ENCODE measurements at regions not wholly inside any gene's neighbourhood (a gene's known extent, or its start where the extent isn't known, plus 50 kb on each side); places are given as distances from the start of the nearest gene placed in this dataset.

DNA sequence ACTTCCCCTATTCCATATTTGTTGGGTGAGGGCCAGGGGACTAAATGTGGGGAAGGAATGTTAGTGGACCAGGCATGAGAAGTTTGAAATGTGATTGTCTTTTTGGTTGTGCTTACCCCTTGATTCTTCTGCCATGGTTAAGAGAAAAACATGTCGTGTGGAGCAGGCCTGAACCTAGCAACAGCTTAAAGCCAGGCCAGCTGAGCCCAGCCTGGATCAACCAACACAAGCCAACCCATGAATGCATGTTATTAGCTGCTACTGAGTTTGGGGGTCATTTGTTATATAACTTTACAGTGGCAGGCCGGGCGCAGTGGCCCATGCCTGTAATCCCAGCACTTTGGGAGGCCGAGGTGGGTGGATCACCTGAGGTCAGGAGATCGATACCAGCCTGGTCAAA, 52.4 kb upstream of the TRIO start:
- in situ Hi-C loops (cut with HindIII; ENCODE audit: low pct_unique_long_range_greater_than_20kb, low sequenced_read_pairs) = no loop called here
- DNase-seq (ENCODE audit: low read depth, low spot score) = no peak

DNA sequence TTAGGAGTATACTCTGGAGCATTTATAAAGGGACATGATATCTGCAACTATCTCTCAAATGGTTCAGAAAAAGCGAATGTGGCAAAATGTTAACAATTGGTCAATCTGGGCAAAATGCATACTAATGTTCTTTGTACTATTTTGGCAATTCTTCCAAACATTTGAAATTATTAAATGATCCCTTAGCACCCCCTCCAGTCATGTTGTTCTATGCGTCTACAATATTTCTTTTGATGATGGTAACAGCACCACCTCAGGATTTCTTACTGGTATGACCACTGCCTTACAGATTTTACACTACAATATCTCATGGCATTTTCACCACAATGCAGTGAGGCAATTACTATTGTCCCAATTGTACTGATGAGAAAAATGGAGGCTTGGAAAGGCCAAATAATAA, 52.9 kb upstream of the TRIO start:
- in situ Hi-C loops (cut with HindIII; ENCODE audit: low pct_unique_long_range_greater_than_20kb, low sequenced_read_pairs) = no loop called here
- no peak for DNase-seq (ENCODE audit: low read depth, low spot score)

DNA sequence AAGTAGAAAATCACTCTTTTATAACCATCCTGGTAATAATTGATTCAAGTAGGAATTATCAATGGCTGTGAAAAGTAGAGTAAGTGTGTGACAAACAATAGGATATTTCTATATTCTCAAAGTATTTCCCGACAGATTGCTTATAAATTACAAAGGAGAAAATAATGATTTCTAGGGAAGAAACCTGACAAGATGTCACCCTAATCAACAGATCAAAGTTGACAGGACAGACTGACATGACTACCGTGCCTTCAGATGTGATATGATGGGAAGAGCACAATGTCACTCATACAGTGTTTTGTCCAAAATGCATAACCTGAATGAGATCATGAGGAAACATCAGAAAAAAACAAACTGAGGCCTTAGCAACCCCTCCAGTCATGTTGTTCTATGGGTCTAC, 53.9 kb upstream of the TRIO start:
- in situ Hi-C loops (cut with HindIII; ENCODE audit: low pct_unique_long_range_greater_than_20kb, low sequenced_read_pairs) = no loop called here
- no peak for DNase-seq (ENCODE audit: low read depth, low spot score)

DNA sequence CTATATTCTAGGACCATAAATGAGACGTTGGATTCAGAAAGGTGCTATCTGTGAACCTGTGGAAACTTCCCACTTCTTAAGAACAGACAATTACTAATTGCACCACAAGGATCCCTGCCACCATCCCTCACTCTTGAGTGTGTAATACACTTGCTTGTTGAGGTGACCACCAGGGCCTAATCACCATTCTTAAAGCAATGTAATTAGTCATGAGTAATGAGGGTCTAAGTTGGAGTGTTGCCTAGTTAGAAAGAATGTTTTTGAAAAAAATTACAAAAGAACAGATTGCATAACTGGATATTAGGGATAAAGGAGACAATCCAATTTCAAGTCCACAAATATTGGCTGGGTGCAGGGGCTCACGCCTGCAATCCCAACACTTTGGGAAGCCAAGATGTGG, 56.9 kb upstream of the TRIO start:
- in situ Hi-C loops (cut with HindIII; ENCODE audit: low pct_unique_long_range_greater_than_20kb, low sequenced_read_pairs) = no loop called here
- DNase-seq (ENCODE audit: low read depth, low spot score) = no peak

DNA sequence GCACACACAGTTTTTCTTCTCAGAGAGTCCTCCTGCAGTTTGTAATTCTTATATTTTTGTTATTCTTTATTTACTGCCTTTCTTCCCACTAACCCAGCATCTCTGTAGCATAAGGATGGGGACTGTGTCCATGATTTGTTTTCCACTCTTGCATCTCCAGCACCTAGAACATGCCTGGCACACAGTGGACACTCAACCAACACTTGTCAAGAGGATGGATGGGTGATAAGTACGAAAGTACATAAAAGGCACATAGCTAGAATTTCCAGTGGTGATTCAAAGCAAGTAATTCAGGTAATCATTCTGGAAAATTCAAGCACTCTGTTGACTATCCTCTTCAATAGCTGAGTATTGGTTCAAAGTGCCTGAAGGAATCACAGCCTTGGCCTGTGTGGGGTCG, 60.2 kb upstream of the TRIO start:
- in situ Hi-C loops (cut with HindIII; ENCODE audit: low pct_unique_long_range_greater_than_20kb, low sequenced_read_pairs) = no loop called here

DNA sequence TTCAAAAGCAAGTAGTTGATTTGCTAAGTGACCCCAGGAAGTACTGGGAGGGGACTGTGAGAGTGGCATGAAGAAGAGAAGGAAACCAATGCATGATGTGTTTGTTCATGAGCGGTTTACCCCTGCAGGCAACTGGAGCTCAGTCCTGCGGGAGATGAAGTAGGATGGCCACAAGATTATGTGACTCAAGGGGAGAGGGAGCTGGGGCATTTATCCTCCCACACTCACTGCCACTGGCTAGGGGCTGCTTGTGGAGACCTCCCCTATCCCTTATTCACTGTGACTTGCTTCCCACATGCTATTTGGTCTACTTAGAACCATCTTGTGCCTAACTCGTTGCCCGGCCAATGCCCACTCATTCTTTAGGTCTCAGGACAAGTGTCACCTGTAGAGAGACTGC, 60.6 kb upstream of the TRIO start:
- in situ Hi-C loops (cut with HindIII; ENCODE audit: low pct_unique_long_range_greater_than_20kb, low sequenced_read_pairs) = no loop called here
- DNase-seq (ENCODE audit: low read depth, low spot score) = no peak

More for the DNA sequence above, 60.2 kb upstream of the TRIO start:
- no peak for DNase-seq (ENCODE audit: low read depth, low spot score)

DNA sequence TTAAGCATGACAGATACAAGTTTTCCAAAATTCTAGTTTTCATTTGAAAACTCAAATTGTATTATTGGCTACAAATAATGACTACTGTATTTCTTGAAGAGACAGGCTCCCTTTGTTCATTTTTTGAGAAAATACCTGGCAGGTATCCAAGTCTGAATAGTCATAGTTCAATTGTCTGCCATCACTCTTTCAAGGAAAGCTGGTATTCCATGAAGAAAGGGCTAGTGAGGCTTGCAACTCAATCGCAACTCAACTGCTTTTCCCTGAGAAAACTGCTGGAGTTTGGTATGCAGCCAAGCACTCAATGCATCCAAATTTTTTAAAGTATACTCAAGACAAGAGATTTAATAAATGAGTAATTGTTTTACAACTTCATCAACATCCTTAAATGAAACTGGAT, 61.4 kb upstream of the TRIO start:
- peak; percentile 45 for DNase-seq (ENCODE audit: low read depth, low spot score)
- in situ Hi-C loops (cut with HindIII; ENCODE audit: low pct_unique_long_range_greater_than_20kb, low sequenced_read_pairs) = no loop called here

DNA sequence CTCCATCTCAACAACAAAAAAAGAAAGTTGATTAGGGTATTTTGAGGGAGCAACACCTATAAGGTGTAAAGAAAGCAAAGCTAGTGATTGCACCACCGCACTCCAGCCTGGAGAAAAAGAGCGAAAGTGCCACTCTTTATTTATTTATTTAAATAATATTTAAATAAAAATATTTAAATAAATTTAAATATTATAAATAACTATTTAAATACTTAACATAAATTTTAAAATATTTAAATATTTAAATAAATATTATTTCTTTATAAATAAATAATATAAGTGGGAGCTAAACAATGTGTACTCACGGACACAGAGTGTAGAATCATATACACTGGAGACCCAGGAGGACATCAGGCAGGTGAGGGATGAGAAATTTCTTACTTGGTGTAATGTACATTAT, 64.4 kb upstream of the TRIO start:
- no peak for DNase-seq (ENCODE audit: low read depth, low spot score)
- in situ Hi-C loops (cut with HindIII; ENCODE audit: low pct_unique_long_range_greater_than_20kb, low sequenced_read_pairs) = no loop called here

DNA sequence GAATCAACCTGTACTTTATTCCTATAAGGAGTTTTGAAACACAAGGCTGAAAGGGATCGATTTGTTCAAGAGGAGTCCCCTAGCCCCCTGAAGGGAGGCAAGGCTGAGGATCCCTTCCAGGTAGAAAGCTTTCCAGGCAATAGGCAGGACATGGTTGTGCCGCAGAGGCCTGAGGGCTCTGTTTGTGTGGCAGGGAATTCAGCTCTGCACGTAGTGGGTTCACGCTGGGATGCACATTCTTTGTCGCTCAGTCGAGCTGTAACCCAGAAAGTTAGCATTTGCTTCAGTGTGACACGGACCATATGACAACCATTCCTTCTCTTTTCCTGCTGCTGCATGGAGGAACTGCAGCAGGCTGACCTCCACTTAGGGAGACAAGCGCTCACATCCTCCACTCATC, 65.6 kb upstream of the TRIO start:
- in situ Hi-C loops (cut with HindIII; ENCODE audit: low pct_unique_long_range_greater_than_20kb, low sequenced_read_pairs) = no loop called here

DNA sequence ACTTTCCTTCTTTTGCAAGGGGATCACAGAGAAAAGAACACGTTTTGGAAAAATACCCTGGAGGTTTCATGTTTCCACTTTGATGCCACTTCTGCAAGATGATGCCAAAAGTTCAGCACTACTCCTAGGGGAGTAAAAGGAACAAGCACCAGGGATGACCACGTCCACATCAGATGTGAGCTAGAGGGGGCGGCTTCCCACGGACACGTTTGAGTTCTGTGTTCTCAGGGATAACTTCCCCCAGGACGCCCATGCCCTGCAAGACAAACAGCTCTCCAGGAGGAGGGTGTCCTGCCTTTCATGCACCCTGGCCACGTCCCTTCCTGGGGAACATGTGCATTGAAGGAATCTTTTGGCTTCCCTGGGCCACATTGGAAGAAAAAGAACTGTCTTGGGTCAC, 66.6 kb upstream of the TRIO start:
- no peak for DNase-seq (ENCODE audit: low read depth, low spot score)
- in situ Hi-C loops (cut with HindIII; ENCODE audit: low pct_unique_long_range_greater_than_20kb, low sequenced_read_pairs) = no loop called here

More for the DNA sequence above, 65.6 kb upstream of the TRIO start:
- no peak for DNase-seq (ENCODE audit: low read depth, low spot score)

DNA sequence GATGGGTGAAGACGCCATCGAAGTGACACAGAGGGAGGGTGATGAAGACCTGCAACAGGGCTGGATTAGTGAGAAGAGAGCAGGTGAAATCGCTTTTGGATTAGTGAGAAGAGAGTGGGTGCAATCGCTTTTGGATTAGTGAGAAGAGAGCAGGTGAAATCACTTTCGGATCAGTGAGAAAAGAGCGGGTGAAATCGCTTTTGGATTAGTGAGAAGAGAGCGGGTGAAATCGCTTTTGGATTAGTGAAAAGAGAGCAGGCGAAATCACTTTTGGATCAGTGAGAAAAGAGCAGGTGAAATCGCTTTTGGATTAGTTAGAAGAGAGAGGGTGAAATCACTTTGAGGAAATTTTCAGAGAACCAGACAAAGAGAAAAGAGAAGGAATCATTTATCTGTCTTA, 67.2 kb upstream of the TRIO start:
- no peak for DNase-seq (ENCODE audit: low read depth, low spot score)
- in situ Hi-C loops (cut with HindIII; ENCODE audit: low pct_unique_long_range_greater_than_20kb, low sequenced_read_pairs) = no loop called here

DNA sequence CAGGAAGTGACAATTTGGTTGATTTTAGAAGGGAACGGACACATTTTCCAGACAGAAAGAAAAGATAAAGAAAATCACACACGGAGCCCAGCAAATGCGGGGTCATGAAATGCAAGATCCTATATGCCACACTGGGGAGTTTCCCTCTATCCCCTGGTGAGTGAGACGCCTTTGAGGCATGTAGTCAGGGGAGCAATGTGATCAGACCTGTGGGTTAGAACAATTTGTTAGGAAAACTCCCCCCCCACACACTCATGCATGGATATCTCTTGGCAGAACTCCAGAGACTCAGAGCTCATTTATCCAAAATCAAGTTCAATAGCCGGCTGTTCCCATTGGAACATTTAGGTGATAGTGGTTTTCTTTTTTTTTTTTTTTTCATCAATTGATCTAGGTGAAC, 71.7 kb upstream of the TRIO start:
- DNase-seq (ENCODE audit: low read depth, low spot score) = no peak
- in situ Hi-C loops (cut with HindIII; ENCODE audit: low pct_unique_long_range_greater_than_20kb, low sequenced_read_pairs) = no loop called here

DNA sequence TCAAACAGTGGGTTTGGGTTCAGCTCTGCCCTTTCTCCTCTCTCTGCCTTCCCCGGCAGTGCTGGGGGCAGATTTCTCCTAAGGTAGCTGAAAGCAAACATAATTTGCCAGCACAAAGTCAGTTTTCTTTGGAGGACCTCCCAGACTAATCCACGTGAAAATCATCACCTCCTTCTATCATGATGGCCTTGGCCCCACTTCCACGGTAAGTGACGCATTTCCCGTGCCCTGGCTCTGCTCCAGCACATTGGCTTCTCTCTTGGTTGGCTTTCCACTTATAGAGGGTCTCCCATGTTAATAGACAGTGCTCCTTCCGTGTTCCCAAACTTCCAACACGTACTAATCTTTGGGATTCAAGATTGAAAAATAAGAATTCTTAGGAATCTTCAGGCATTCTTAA, 74.1 kb upstream of the TRIO start:
- DNase-seq (ENCODE audit: low read depth, low spot score) = no peak
- in situ Hi-C loops (cut with HindIII; ENCODE audit: low pct_unique_long_range_greater_than_20kb, low sequenced_read_pairs) = no loop called here

DNA sequence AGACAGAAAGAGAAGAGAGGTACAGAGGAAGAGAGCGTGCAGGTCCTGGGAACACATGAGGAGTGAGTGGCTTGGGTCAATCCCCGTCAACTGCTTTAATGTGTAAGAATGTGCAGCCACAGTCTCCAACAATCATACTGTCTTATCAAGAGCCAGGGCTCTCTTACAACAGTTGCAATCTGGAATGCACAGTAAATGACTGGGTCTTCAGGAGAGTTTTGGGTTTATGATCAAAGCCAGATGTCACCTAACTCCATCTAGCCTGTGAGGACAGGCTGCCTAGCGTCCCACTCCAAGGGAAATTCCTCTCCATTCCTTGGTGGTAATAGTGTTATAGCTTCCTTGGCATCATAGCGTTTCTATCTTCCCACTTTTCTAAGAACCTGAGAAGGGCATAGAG, 75.0 kb upstream of the TRIO start:
- in situ Hi-C loops (cut with HindIII; ENCODE audit: low pct_unique_long_range_greater_than_20kb, low sequenced_read_pairs) = no loop called here
- DNase-seq (ENCODE audit: low read depth, low spot score) = no peak

DNA sequence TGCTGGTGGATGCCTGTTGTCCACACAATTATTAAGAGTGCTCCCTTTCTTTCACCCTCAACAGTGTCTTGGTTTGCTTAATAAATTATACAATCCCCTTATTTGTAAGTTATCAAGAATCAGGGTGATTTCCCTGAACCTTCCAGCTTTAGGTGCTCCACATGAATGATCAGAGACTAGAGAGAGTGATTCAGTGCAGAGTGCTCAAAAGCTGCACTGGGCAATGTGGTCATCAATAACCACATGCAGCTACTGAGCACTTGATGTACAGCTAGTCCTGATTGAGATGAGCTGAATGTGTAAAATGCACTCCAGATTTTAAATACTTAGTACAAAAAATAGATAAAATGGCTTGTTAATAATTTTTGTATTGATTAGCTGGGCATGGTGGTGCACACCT, 76.8 kb upstream of the TRIO start:
- DNase-seq (ENCODE audit: low read depth, low spot score) = no peak
- in situ Hi-C loops (cut with HindIII; ENCODE audit: low pct_unique_long_range_greater_than_20kb, low sequenced_read_pairs) = no loop called here

DNA sequence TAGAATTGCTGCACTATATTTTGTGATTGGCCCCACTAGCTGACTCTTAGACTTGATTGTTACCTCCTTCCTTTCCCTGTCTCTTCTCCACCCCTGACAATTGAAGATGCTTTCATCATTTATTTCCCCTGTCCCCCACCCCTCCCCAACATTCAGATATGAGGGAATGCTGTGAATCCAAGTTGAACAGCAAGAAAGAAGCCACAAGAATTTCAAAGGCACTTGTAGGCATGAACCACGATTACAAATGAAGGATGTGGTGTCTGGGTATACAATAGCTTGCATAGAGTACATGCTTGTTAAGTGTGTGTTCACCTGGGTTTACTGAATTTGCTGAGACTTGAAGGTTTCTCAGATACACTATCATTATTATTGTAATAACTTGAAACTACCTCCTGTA, 78.3 kb upstream of the TRIO start:
- in situ Hi-C loops (cut with HindIII; ENCODE audit: low pct_unique_long_range_greater_than_20kb, low sequenced_read_pairs) = no loop called here
- no peak for DNase-seq (ENCODE audit: low read depth, low spot score)

DNA sequence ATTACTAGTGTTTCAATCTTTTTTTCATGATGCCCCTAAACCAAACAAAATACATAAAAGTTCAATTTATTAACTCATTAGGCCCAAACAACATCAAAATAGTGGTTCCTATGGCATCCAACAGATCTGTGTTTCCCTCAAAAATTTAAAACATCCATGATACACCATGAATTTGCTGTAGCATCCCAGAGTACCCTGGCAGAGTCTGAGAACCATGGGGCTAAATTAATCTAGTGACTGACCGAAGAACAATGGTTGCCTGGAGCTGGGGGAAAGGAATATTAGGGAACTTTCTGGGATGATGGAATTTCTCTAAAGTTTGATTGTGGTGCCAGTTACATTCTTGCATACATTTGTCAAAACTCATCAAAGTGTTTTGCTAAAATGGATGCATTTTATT, 79.5 kb upstream of the TRIO start:
- DNase-seq (ENCODE audit: low read depth, low spot score) = no peak
- in situ Hi-C loops (cut with HindIII; ENCODE audit: low pct_unique_long_range_greater_than_20kb, low sequenced_read_pairs) = no loop called here

DNA sequence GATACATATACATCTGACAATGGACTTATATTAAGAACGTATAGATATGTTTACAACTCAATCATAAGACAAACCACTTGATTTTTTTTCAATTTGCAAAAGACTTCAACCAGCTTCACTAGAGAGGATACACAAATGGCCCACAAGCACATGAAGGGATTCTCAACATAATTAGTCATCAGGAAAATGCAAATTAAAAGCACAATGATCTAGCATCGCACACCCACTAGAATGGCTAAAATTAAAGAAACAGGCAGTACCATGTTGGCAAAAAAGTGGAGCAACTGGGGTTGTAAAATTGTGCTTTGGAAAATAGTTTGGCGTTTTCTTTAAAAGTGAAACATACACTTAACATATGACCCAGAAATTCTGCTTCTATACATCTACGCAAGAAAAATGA, 80.0 kb upstream of the TRIO start:
- in situ Hi-C loops (cut with HindIII; ENCODE audit: low pct_unique_long_range_greater_than_20kb, low sequenced_read_pairs) = no loop called here

DNA sequence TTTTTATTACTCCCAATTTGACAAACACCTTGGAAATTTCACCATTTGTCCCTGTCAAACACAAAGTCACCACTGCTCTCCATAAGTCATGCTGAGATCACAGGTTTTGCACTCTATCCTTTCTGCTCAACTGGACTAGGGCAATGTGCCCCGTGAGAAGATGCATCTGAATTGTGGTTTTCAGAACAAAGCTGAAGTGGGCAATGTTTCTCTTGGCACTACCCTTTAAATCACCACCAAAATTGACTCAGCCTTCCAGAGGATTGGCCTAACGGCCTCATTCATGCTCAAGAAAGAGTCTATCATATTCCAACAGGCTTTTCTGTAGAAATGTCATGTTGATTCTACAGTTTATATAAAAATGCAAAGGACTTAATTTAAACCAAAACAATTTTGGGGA, 81.0 kb upstream of the TRIO start:
- in situ Hi-C loops (cut with HindIII; ENCODE audit: low pct_unique_long_range_greater_than_20kb, low sequenced_read_pairs) = no loop called here
- no peak for DNase-seq (ENCODE audit: low read depth, low spot score)

More for the DNA sequence above, 80.0 kb upstream of the TRIO start:
- no peak for DNase-seq (ENCODE audit: low read depth, low spot score)

DNA sequence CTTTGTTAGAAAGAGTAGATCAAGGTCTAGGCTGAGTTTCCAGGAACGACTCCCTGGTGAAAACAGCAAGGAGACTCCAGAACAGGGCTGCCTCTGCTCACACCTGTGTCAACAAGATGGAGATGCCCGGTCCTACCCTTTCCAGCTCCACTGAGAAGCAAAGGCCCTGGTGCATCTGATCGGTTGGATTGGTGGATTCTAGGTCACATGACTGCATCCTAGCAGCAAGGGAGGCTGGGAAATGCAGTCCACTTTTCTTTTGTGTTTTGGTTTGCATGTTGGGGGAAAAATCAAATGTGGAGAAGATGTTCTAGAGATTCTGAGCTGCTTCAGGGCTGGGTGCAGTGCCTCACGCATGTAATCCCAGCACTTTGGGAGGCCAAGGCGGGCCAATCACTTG, 82.0 kb upstream of the TRIO start:
- DNase-seq (ENCODE audit: low read depth, low spot score) = peak; percentile 43
- in situ Hi-C loops (cut with HindIII; ENCODE audit: low pct_unique_long_range_greater_than_20kb, low sequenced_read_pairs) = no loop called here

DNA sequence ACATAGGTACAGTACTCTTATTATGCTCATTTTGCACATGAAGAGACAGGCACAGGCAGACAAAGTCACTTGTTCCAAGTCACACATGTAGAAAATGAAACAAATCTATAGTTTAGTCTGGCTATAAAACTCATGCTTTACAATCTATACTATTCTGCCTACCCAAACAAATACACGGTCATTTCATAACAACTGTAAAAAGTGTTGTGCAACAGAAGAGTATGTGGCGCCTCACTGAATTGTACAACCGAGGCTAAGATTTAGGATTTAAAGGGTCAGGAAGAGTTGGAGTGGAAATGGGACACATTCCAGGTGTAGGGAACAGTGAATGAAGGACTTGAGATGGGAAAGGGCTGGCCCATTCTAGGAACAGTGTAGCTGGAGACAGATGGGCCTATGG, 82.9 kb upstream of the TRIO start:
- DNase-seq (ENCODE audit: low read depth, low spot score) = no peak
- in situ Hi-C loops (cut with HindIII; ENCODE audit: low pct_unique_long_range_greater_than_20kb, low sequenced_read_pairs) = no loop called here

Data from SK-MEL-5 (cell line).